Activated CD8-positive, alpha-beta memory T cell treated with anti-CD3 and anti-CD28 coated beads for 36 hours (primary cell): ENCODE measurements at regions not wholly inside any gene's neighbourhood (a gene's known extent, or its start where the extent isn't known, plus 50 kb on each side); places are given as distances from the start of the nearest gene placed in this dataset.
"Not testable (repeated sequence)": the region's sequence is repeated elsewhere in the genome, so short reads cannot be mapped to it uniquely, and the experiment has no call there.

Source experiments
- CTCF ChIA-PET: fragments of 350-600 bp; sonication (Branson Sonifier 250); formaldehyde crosslinking; loops from one replicate; lab custom pipeline; 2021; ENCODE audit warnings: antibody characterized with exemption; lab: Charles Lee
- POLR2A ChIA-PET: fragments of 350-600 bp; sonication (Branson Sonifier 250); formaldehyde crosslinking; loops from one replicate; lab custom pipeline; 2021; ENCODE audit warnings: antibody characterized with exemption; lab: Charles Lee

DNA sequence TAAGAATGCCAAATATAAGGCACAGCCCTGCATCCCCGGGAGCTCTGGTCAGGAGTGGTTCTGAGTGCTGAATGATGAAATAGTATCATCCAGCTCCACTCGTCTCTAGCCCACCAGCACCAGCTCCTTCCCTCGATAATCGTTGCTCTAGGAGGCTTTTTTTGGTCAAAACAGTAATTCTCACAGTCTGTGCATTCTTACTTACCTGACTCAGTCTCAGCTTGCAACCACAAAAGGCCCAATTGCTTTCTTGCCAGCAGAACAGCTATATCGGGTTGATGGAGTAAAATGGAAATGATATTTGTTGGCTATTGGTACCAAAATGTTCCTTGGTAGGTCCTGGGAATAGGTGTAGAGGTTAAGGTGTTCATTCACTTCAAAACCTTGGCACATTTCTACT is 94.8 kb downstream of the BMP4 start:
- POLR2A ChIA-PET, result no interaction called here
- CTCF ChIA-PET, result no interaction called here

DNA sequence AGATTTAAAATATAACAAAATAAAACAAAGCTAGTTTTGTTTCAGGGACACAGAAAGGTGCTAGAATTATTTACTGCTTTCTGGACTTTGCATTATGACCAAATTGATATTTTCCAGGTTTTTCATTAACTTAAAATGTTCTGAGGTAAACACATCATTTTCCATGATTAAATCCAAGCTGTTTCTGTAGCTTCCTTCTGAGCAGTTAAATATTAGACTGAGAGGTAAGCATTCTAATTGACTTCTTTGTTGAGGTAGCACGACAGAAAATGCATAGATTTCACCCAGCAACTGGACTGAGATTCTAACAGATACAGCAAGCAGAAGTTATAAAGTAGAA is 98.3 kb downstream of the BMP4 start:
- POLR2A ChIA-PET, result no interaction called here
- CTCF ChIA-PET, result no interaction called here

DNA sequence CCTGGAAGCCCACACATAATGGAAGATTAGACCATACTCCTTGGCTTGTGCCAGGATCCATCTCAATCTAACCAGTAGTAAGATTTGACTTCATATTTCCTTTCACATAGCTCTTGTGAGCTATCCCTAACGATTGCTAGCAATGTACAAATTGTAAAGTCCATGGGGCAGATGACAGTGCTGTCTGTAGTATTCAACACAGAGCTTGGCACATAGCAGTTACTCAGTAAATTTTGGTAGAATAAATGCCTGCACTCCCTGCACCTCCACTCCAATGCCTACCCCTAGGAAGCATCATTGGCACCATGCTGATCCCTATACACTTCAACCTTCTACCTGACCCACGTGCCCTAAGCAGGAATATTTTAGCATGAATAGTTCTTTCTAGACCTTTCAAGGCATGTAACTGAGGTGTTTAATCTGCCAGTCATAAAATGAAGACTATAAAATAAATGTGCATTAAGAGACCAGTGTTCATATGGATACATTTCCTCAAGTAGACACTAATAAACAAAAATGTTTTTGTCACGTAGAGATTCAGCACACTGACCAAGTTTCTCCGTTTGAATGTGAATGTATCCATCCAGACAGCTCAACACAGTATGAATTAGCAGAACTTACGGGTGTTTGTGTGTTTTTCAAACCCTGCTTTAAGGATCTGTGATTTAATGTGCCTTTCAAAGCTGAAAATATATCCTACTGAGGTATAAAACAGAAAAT is 98.8 kb downstream of the BMP4 start:
- POLR2A ChIA-PET, result no interaction called here
- CTCF ChIA-PET, result no interaction called here

DNA sequence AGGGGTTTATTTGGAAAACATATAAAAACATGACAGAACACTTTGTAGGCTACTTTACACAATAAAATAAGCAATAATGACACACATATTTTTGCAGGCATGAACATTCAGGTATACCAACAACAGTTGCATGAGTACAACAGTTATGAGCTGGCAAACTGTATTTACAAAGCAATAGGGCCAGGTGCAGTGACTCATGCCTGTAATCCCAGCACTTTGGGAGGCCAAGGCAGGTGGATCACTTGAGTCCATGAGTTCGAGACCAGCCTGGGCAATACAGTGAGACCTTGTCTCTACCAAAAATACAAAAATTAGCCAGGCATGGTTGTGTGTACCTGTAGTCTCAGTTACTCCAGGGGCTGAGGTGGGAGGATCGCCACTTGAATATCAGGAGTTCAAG is 101.1 kb downstream of the BMP4 start:
- ChIA-PET CTCF (no interaction called here), POLR2A (no interaction called here)

DNA sequence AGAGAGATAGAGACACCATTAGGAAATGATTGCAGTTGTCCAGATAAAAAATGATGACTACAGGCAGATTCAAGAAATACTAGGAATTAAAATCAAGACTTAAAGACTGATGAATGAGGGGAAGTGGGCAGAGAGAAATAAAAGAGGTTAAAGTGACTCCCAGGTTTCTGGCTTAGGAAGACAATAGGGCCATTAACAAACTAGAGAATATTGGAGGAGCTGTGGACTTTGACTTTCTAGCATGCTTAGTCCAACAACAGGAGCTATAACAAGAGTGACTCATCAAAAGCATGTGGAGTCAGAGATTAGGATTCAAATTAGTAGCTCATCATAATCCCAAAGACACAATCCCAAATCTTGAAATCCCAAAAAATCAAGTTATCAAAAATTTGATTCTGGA is 101.5 kb downstream of the BMP4 start:
- POLR2A ChIA-PET, result no interaction called here
- CTCF ChIA-PET, result no interaction called here

DNA sequence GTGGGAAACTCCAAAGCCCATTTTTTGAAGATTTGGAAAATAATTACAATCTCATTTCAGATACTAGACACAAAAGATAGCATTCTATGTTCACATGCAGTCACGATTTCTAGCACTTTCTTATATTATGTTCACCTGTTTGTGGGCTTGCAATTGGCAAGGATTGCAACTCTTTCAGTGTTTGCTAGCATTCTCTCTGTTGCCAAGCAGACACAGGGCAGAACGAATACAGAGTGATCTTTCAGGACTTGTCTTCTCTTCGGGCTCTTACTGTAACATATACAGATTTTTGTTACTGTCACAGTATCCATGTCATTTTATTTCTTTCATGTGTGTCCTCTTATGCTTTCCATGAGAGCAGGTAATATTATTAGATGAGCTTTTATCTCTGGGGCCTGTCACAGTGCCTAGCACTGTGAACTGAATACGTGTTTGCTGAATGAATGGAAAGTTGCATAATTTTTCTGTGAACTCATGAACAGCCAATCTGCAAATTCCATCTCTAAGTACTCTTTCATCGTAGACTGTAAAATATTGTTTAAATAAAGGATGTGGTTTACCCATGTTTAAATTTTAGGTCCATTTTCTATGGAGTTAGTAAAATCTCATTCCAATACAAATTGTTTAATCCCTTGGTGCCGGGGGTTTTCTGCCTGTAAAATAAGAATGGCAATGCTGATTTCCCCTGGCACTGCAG is 105.1 kb downstream of the BMP4 start:
- ChIA-PET POLR2A (no interaction called here), CTCF (no interaction called here)

DNA sequence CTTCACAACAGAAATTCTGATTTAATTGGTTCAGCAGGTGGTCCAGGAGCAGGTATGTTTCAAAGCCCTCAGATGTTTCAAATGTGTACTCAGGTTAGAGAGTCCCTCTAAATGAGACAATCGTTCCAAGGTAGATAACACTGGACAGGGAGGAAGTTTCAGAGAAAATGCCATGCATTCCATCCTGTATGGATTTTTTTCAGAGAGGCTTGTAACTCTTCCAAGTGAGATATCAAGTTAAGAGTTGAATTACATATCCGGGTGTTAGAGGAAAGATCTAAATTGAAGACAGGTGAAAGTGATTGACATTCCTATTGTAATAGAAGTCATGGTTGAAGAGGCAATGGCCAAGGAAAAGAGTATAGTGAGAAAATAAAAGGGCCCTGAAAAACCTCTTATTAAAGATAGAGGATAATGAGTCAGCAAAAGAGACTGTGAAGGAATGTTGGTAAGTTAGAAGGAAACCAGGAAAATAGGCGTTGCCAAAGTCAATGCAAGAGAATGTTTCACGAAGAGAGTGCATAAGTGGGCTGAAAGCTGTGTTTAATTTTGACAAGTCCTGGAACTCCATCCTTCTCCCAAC is 105.8 kb downstream of the BMP4 start:
- ChIA-PET POLR2A (no interaction called here), CTCF (no interaction called here)

DNA sequence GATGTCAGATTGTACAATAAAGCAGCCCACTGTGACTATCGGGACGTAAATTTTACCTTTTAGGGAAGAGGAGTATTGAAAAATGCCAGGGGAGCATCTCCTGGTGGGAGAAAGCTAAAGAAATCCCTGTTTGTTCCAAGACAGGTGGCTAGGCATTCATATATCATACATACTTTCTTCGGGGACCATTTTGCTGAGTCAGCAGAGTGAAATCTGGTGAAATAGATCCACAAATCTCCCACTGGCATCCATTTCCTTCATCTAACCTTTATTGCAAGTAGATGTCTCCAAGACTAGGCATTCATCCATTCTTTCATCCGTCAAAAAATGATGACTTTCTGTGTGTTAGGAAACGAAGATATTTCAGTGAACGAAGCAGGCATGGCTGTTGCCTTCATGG is 107.1 kb downstream of the BMP4 start:
- ChIA-PET CTCF (no interaction called here), POLR2A (no interaction called here)

DNA sequence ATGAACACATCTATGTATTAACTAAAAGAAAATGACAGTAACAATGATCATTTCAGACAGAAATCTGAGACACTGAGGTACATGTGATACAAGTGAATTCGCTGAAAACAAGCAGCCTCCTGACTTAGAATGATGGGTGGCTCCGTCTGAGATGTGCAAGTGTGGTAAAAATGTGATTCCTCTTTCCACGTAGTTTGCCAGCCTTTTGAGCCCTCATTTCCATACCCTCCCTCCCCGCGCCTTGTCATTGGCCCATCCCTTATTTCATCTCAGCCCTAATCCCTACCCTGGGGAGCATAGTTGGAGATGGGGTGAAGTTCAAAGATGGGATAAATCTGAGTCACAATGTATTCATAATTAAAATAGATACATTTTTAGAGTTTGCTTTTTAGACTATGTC is 107.8 kb downstream of the BMP4 start:
- ChIA-PET CTCF (no interaction called here), POLR2A (no interaction called here)

DNA sequence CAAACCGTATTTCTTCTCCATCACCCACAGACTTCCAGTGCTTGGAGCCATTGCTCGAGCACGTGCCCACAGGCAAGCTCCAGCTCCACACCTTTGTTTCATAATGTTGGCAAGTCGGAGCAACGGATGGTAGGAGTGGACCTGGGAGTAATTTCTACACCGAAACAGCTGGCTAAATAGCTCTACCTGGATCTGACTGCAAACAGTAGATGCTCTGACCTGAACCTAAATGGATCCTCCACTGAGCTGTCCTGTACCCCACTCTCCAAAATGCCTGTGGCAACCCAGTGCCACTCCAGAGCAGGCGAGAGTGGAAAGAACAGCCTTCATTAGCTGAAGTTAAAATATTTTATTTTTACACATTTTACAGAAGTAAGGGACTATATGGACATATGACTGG is 108.7 kb downstream of the BMP4 start:
- ChIA-PET CTCF (no interaction called here), POLR2A (no interaction called here)

DNA sequence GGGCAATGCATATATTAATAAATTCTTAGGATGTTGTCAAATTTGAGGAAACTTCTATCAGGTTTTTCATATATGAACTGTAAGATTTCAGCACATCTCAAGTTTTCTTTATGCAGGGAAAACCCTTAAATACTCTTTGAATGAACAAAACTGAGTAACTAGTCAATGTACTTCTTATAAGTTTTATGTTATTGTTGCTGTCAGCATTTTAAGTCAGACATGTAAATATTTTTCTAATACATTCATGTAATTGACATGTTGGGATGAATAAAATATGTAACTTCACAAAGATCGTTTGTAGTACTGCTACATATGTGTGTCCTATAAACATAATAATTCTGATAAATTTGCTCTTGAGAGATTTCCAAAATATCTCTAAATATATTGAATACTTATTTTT is 109.6 kb downstream of the BMP4 start:
- ChIA-PET POLR2A (no interaction called here), CTCF (no interaction called here)

DNA sequence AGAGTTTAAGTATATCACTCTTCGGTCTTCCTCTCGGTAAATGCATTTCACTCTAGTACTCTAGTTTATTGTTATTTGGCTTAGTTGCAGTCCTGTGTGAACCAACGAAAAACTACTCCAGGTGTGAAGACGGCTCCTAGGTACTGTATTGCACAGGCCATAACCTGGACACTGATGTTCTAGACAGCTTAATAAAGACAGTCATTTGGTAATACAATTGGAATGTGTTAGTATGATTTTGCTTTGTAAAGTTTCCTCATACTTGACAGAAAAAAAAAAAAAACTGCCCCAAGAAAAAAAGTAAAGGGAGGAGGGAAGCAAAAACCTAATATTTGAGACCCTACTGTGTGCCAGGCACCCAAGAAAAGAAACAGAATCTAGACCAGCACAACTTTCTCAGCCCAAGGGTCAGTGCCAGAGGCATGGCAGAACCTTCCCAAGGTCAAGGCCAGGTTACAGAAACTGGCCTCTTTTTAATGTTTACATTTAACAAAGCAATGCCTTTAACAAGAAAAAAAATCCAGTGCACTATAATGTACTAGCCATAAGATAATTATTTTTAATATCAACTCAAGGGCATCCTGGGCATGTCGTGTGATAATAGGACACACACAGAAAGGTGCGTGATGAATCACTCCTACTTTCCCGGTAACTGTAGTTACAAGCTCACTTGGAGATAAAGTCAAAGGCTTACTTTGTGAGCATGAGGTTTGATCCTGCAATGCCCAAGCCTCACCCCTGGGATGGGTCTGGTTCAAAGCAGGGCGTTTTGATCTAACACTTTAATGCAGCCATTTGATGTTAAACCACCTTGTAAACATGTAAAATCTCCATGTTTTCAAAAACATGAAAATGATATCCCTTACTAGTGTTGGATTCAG is 110.6 kb downstream of the BMP4 start:
- POLR2A ChIA-PET, result no interaction called here
- CTCF ChIA-PET, result no interaction called here

DNA sequence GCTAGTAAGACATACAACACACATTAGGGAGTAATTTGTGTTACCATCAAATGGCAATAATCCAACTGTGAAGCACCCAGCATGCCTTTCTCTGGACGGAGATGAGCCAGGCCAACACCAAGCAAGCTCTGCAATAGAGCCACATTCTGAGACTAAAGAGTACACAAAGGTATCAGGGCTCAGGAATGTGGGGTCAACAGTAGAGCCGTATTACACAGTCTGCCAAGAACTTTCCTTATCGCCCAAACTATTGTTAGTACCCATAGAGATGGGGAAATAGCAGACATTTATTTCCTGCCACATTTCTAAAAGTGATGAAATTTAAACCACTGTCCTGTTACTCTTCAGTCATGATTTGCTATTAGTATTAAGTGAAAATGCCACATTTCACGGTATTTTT is 113.7 kb downstream of the BMP4 start:
- POLR2A ChIA-PET, result no interaction called here
- CTCF ChIA-PET, result no interaction called here

DNA sequence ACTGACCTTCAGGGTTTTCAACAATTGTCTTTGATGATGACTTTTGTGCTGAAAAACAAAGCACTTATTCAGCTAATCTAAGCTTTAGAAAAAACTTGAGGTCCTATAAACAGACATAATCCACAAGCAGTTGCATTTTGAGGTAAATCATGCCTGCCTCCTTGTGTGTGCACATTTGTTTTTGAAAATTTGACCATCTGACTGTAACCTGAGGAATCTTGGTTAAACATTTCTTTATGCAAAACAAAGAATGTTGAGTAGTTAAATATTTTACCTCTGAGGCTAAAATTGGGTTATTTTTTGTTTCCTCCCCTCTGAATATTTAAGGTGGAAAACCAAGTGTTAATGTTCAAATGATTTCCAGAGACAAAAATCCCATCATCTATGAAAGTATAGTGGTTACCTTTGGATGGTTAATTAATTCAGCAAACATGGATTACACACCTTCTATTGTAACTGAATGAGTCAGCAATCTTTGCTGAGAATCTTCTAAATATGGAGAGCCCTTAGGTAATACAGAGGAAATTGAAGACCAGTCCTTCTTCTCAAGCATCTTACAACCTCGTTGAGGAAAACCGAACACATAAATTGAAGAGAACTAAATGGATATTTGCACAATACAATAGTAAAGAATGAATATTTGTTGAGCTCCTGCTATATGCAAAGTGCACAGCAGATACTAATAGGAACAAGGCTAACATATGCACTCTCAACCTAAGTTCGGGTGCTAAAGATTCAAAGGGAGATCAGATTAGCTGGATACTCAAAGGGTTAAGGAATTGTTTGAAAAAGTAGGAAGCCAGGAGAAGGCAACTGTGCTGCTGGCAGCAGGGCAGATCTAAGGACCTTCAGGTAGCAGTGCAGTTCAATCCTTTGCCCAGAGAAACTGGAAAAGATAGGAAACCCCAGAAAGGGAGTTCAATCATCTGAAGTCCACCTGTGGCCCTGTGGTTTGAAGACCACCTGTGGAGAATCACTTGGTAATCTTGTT is 115.2 kb downstream of the BMP4 start:
- ChIA-PET POLR2A (no interaction called here), CTCF (no interaction called here)

DNA sequence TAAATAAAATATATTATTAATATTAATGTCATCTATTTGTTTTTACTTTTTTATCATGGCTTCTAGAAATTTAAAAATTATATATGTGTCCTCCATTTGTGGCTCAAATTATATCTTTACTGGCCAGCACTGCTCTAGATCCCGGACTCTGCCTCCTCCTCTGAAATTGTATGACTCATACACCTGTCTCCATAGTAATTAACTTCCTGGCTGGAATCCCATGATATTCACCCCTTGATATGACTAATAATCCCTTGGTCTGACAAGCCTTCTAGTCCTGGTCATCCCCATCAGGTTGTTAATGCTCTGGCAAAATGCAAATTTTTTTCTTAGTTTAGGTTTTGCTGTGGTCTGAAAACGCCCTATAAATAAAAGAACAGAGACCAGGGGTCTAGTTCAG is 116.2 kb downstream of the BMP4 start:
- ChIA-PET CTCF (no interaction called here), POLR2A (no interaction called here)

DNA sequence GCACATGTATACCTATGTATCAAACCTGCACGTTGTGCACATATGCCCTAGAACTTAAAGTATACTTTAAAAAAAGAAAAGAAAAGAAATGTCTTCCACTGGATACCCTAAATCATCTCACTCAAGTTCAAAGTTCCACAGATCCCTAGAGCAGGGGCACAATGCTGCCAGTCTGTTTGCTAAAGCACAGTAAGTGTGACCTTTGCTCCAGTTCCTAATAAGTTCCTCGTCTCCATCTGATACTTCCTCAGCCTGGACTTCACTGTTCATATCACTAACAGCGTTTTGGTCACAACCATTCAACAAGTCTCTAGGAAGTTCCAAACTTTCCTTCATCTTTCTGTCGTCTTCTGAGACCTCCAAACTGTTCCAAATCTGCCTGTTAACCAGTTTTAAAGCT is 118.3 kb downstream of the BMP4 start:
- ChIA-PET POLR2A (no interaction called here), CTCF (no interaction called here)

DNA sequence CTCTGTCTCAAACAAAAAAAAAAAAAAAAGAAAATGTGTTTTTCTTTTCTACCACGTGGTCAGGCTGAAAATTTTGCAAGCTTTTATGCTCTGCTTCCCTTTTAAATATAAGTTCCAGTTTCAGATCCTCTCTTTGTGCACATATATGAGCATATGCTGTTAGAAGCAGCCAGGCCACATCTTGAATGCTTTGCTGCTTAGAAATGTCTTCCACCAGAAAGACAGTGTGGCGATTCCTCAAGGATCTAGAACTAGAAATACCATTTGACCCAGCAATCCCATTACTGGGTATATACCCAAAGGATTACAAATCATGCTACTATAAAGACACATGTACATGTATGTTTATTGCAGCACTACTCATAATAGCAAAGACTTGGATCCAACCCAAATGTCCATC is 119.0 kb downstream of the BMP4 start:
- POLR2A ChIA-PET, CTCF ChIA-PET: not testable (repeated sequence)

DNA sequence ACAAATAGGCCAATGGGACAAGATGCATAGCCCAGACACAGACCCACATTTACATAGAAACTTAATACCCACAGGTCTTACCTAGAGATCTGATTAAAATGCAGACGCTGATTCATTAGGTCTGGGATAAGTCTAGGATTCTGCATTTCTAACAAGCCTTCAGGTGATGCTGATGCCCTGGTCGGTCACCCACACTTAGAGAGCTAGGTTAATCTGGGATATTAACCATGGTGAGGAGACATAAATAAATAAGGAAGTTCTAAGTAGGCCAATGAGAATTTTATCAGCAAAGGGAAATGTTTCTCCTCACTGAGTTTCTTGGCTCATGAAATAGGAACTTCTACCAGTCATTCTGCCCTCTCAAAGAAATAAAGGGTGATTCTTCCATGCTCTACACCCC is 120.1 kb downstream of the BMP4 start:
- ChIA-PET CTCF (no interaction called here), POLR2A (no interaction called here)

DNA sequence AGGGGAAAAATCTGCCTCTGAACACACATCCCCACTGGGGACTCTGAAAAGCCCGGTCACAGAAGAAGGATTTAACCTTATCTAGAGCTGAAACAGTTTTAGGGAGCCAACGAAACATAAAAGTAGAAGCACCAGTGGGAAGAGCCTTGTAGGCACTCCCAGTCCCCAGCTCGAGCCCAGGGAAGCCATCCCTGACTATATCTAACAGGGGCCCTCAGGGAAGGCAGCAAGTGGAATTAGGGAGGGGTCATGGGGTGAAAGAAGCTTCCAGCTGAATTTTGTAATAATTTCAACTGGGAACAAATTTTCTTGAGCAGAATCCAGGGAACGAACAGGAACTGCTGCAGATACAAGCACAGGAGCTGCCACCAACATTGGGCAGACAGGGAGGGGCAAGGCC is 127.8 kb downstream of the BMP4 start:
- CTCF ChIA-PET, result no interaction called here

More for the DNA sequence above, 127.8 kb downstream of the BMP4 start:
- POLR2A ChIA-PET, result no interaction called here
